DOHH2 (cell line): ENCODE measurements at regions not wholly inside any gene's neighbourhood (a gene's known extent, or its start where the extent isn't known, plus 50 kb on each side); places are given as distances from the start of the nearest gene placed in this dataset.

Experiments used
- H3F3A ChIP-seq: fragments of 200-600 bp; sonication (generic), shearing (Covaris generic); 2 replicates; pipeline ENCODE4 v1.6.0; 2016; ENCODE audit warnings: antibody characterized with exemption, mild to moderate bottlenecking; ENCODE audit not compliant: control insufficient read depth, insufficient read depth
- H3K27ac ChIP-seq: fragments of 200-600 bp; sonication (generic); 2 replicates; pipeline ENCODE4 v1.5.1; 2014; ENCODE audit warnings: low read depth, mild to moderate bottlenecking, low read length, moderate library complexity
- H3K27me3 ChIP-seq: fragments of 200-600 bp; sonication (generic); 2 replicates; pipeline ENCODE4 v1.6.1; 2014; ENCODE audit warnings: mild to moderate bottlenecking, low read length, mixed read lengths; ENCODE audit not compliant: control insufficient read depth
- H3K36me3 ChIP-seq: fragments of 200-600 bp; sonication (generic); 2 replicates; pipeline ENCODE4 v1.6.1; 2014; ENCODE audit warnings: mild to moderate bottlenecking, low read length, moderate library complexity, mixed read lengths; ENCODE audit not compliant: control insufficient read depth
- H3K4me1 ChIP-seq: fragments of 200-600 bp; sonication (generic); 2 replicates; pipeline ENCODE4 v1.6.1; 2014; ENCODE audit warnings: mild to moderate bottlenecking, low read length, mixed read lengths; ENCODE audit not compliant: control insufficient read depth
- H3K4me2 ChIP-seq: fragments of 200-600 bp; sonication (generic); 2 replicates; pipeline ENCODE4 v1.6.0; 2014; ENCODE audit warnings: mild to moderate bottlenecking, low read length, moderate library complexity
- H3K4me3 ChIP-seq: fragments of 200-600 bp; sonication (generic); 2 replicates; pipeline ENCODE4 v1.5.1; 2014; ENCODE audit warnings: mild to moderate bottlenecking, low read length, mixed read lengths
- H3K79me2 ChIP-seq: fragments of 200-600 bp; sonication (generic); 2 replicates; pipeline ENCODE4 v1.6.1; 2014; ENCODE audit warnings: mild to moderate bottlenecking, low read length, mixed read lengths; ENCODE audit not compliant: control insufficient read depth
- H3K9me2 ChIP-seq: fragments of 200-600 bp; sonication (generic); replicated peaks from 2 replicates; pipeline ENCODE4 v1.6.1; 2014; ENCODE audit warnings: mild to moderate bottlenecking, low read length, mixed read lengths; ENCODE audit not compliant: control insufficient read depth
- H3K9me3 ChIP-seq: fragments of 200-600 bp; sonication (generic); 2 replicates; pipeline ENCODE4 v1.6.1; 2014; ENCODE audit warnings: antibody characterized with exemption, low read length, mixed read lengths; ENCODE audit not compliant: control insufficient read depth, insufficient read depth
- H4K20me1 ChIP-seq: fragments of 200-600 bp; sonication (generic); 2 replicates; pipeline ENCODE4 v1.6.0; 2014; ENCODE audit warnings: low read depth, mild to moderate bottlenecking, antibody characterized with exemption, low read length, moderate library complexity; ENCODE audit not compliant: control insufficient read depth, insufficient read depth
- EZH2phosphoT487 ChIP-seq: fragments of 200-600 bp; sonication (generic); IDR thresholded peaks from 2 replicates; pipeline ENCODE4 v1.6.1; 2017; ENCODE audit warnings: borderline replicate concordance, mild to moderate bottlenecking, antibody characterized with exemption, low read length, moderate library complexity, mixed read lengths
- TF ChIP-seq, protein P1 (sequence below): fragments of 200-600 bp; sonication (generic); IDR thresholded peaks from one replicate; pipeline ENCODE4 v1.5.1; 2014; ENCODE audit warnings: antibody characterized with exemption, mild to moderate bottlenecking, low read depth, low read length; ENCODE audit not compliant: poor library complexity, severe bottlenecking

DNA sequence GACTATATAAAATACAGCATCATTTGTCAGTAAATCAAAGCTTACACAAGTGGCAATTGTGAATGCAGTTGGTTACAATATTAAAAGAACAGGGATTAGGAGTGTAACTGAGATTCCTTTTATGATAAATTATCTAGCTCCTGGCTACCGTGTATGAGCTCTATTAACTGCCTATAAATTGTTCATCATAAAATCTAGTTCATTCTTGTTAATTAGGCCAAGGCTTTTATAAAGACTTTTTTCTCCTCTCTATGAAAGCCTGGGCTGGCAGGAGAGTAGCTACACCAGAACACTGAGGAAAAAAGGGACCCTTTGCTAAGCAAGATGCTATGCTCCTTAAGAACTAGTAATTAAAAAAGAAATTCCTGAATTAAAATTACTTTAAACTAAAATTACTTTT lies 132.4 kb upstream of the MEF2C start:
- Histone ChIP-seq H3K27me3 (no peaks in the 10 kb centered on the region), H3K79me2 (no peaks in the 10 kb centered on the region), H3K4me3 (no peak overlapping the region), H3F3A (no peaks in the 10 kb centered on the region), H3K9me3 (no peaks in the 10 kb centered on the region), H3K4me2 (no peak overlapping the region), H3K9me2 (no peaks in the 10 kb centered on the region), H3K36me3 (no peaks in the 10 kb centered on the region), H3K27ac (no peak overlapping the region), H3K4me1 (no peaks in the 10 kb centered on the region), H4K20me1 (no peaks in the 10 kb centered on the region)
- no peak for TF ChIP-seq EZH2phosphoT487
- TF ChIP-seq, protein P1, sequence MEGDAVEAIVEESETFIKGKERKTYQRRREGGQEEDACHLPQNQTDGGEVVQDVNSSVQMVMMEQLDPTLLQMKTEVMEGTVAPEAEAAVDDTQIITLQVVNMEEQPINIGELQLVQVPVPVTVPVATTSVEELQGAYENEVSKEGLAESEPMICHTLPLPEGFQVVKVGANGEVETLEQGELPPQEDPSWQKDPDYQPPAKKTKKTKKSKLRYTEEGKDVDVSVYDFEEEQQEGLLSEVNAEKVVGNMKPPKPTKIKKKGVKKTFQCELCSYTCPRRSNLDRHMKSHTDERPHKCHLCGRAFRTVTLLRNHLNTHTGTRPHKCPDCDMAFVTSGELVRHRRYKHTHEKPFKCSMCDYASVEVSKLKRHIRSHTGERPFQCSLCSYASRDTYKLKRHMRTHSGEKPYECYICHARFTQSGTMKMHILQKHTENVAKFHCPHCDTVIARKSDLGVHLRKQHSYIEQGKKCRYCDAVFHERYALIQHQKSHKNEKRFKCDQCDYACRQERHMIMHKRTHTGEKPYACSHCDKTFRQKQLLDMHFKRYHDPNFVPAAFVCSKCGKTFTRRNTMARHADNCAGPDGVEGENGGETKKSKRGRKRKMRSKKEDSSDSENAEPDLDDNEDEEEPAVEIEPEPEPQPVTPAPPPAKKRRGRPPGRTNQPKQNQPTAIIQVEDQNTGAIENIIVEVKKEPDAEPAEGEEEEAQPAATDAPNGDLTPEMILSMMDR, result no peak

DNA sequence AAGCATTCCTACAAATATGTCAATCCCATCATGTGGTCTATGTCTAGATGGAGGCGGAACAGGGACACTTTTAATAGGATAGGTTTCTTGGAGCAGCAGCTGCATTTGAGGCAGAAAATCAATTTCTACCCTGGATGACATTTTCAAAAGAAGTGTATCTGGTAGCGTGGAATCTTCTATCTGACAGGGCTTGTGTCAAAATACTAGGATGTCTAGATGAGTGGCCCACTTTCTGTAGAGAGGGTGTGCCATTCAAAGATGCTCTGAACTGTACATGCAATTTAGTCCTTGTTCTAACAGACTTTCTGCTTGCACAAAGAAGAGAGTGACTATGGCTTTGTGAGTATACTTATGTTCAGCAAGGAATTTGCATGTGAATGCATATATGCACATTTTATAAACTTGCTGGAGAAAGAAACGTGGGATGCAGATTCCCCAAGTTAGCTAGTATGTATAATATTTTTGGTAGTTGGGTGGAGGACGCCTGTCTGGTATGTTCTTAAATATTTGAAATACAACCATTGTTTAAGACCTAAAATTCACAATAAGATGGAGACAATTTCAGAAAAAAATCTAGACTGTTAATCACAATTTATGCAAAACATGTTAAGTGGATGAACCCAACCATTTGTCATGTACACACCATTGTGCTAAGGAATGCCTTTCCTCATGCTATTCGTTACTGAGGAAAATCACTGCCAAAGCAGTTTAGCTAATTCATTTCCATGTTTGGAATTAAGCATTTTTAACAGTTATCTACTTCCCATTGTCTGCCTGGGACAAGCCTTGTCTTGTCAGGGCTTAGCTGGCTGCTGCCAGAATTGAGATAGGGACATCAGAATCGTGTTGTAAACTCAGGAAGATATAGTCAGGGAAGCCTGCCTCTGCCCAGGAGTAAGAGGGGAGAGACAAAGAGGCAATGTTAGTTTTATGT lies 129.1 kb upstream of the MEF2C start:
- Histone ChIP-seq H3K79me2 (no peaks in the 10 kb centered on the region), H3K4me1 (no peaks in the 10 kb centered on the region), H3K4me3 (no peak overlapping the region), H3K9me3 (no peaks in the 10 kb centered on the region), H3K27me3 (no peaks in the 10 kb centered on the region), H3K4me2 (no peak overlapping the region), H4K20me1 (no peaks in the 10 kb centered on the region), H3K9me2 (no peaks in the 10 kb centered on the region), H3F3A (no peaks in the 10 kb centered on the region), H3K36me3 (no peaks in the 10 kb centered on the region), H3K27ac (no peak overlapping the region)
- no peak for TF ChIP-seq EZH2phosphoT487
- TF ChIP-seq, protein P1, result no peak

DNA sequence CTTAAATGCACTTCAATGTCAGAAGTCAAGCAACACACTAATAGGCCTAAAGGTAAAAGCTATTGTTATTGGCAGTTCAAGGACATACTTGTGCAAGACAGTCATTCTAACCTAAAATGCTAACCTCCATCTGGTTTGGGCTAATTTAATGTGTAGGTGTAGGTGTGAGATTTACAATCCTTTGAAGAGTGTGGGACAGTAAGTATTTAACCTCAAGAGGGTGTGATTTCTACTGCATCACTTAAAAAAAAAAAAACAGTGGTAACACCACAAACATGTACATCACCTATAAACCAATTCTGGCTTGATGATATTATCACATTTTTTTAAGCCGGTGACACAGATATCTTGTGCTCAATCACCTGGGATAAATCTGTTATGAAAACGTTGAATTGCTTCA lies 127.5 kb upstream of the MEF2C start:
- Histone ChIP-seq H3K27me3 (no peaks in the 10 kb centered on the region), H3F3A (no peaks in the 10 kb centered on the region), H3K9me2 (no peaks in the 10 kb centered on the region), H3K79me2 (no peaks in the 10 kb centered on the region), H3K27ac (no peak overlapping the region), H3K4me2 (no peak overlapping the region), H3K36me3 (no peaks in the 10 kb centered on the region), H3K4me3 (no peak overlapping the region), H4K20me1 (no peaks in the 10 kb centered on the region), H3K9me3 (no peaks in the 10 kb centered on the region), H3K4me1 (no peaks in the 10 kb centered on the region)
- TF ChIP-seq EZH2phosphoT487, result no peak
- TF ChIP-seq, protein P1, result no peak
